Anterior cingulate cortex (tissue), 58 donors: ENCODE measurements at regions not wholly inside any gene's neighbourhood (a gene's known extent, or its start where the extent isn't known, plus 50 kb on each side); places are given as distances from the start of the nearest gene placed in this dataset.

ENCODE experiments used
- DNase-seq, 58 donors: peaks; one replicate each; lab custom pipeline; 2025; lab: John Stamatoyannopoulos, UW

- no peak for DNase-seq
Observed at GRCh38 chr4:181674315-181674875, 568.8 kb upstream of the TENM3 start.

- DNase-seq, result no peak
Observed at GRCh38 chr4:181676546-181676945, 566.7 kb upstream of the TENM3 start.

GRCh38 chr4:181677201-181677600 lies 566.0 kb upstream of the TENM3 start:
- DNase-seq, result no peak

- peak in 3 of 58 donors; percentile 0 to 28 (median 3) for DNase-seq
Observed at GRCh38 chr4:181677621-181678020, 565.6 kb upstream of the TENM3 start.

- no peak for DNase-seq
Observed at GRCh38 chr4:181679754-181680153, 563.4 kb upstream of the TENM3 start.

- DNase-seq, result no peak
Observed at GRCh38 chr4:181682367-181683047, 560.7 kb upstream of the TENM3 start.

- DNase-seq, result no peak
Observed at GRCh38 chr4:181684310-181684709, 558.9 kb upstream of the TENM3 start.

GRCh38 chr4:181685461-181685860 lies 557.7 kb upstream of the TENM3 start:
- no peak for DNase-seq

- peak in 1 of 58 donors; percentile 3 for DNase-seq
Observed at GRCh38 chr4:181685911-181686310, 557.3 kb upstream of the TENM3 start.

- DNase-seq, result no peak
Observed at GRCh38 chr4:181687116-181687515, 556.1 kb upstream of the TENM3 start.

GRCh38 chr4:181688432-181688831 lies 554.8 kb upstream of the TENM3 start:
- no peak for DNase-seq

GRCh38 chr4:181688872-181689271 lies 554.3 kb upstream of the TENM3 start:
- DNase-seq, result no peak

GRCh38 chr4:181690498-181690897 lies 552.7 kb upstream of the TENM3 start:
- no peak for DNase-seq

- no peak for DNase-seq
Observed at GRCh38 chr4:181692965-181693364, 550.2 kb upstream of the TENM3 start.

GRCh38 chr4:181693517-181693916 lies 549.7 kb upstream of the TENM3 start:
- DNase-seq, result no peak

- DNase-seq, result no peak
Observed at GRCh38 chr4:181698221-181698620, 545.0 kb upstream of the TENM3 start.

GRCh38 chr4:181701214-181701613 lies 542.0 kb upstream of the TENM3 start:
- DNase-seq, result no peak

- peak in 2 of 58 donors; percentile 1 to 4 for DNase-seq
Observed at GRCh38 chr4:181701894-181702293, 541.3 kb upstream of the TENM3 start.

- DNase-seq, result no peak
Observed at GRCh38 chr4:181702864-181703495, 540.2 kb upstream of the TENM3 start.

GRCh38 chr4:181710143-181710542 lies 533.1 kb upstream of the TENM3 start:
- no peak for DNase-seq

- DNase-seq, result no peak
Observed at GRCh38 chr4:181711387-181711786, 531.8 kb upstream of the TENM3 start.
